GM12864 (cell line): ENCODE measurements at regions not wholly inside any gene's neighbourhood (a gene's known extent, or its start where the extent isn't known, plus 50 kb on each side); places are given as distances from the start of the nearest gene placed in this dataset.

Experiments
- DNase-seq: peaks from one replicate; pipeline ENCODE4 v3.0.0-alpha.2; 2011; ENCODE audit warnings: low read depth
- H3K4me3 ChIP-seq: 2 replicates; pipeline ENCODE4 v1.5.1; 2011; ENCODE audit warnings: mild to moderate bottlenecking, low read depth, low read length, control low read depth
- CTCF ChIP-seq: IDR thresholded peaks from 2 replicates; pipeline ENCODE4 v1.5.1; 2011; ENCODE audit warnings: low read depth, mild to moderate bottlenecking, moderate library complexity, low read length, control low read depth, inconsistent platforms; ENCODE audit errors: missing control alignments

- no peak for DNase-seq
- TF ChIP-seq CTCF = no peak
- H3K4me3 ChIP-seq = no peak overlapping the region
Observed at GRCh38 chr16:86903068-86903467, 324.7 kb downstream of the FOXL1 start.

GRCh38 chr16:86905302-86905701 is 327.0 kb downstream of the FOXL1 start:
- no peak for TF ChIP-seq CTCF
- no peak overlapping the region for H3K4me3 ChIP-seq
- no peak for DNase-seq

- no peak for DNase-seq
- no peak for TF ChIP-seq CTCF
- H3K4me3 ChIP-seq = no peak overlapping the region
Observed at GRCh38 chr16:86906623-86907022, 328.3 kb downstream of the FOXL1 start.

GRCh38 chr16:86909359-86910160 is 331.2 kb downstream of the FOXL1 start:
- DNase-seq = no peak
- TF ChIP-seq CTCF = no peak
- H3K4me3 ChIP-seq = no peak overlapping the region

- no peak overlapping the region for H3K4me3 ChIP-seq
- no peak for TF ChIP-seq CTCF
- no peak for DNase-seq
Observed at GRCh38 chr16:86910161-86910769, 331.9 kb downstream of the FOXL1 start.

- TF ChIP-seq CTCF = no peak
- no peak for DNase-seq
- no peak overlapping the region for H3K4me3 ChIP-seq
Observed at GRCh38 chr16:86911437-86911958, 333.1 kb downstream of the FOXL1 start.
